SW 1271 (cell line): ENCODE measurements at regions not wholly inside any gene's neighbourhood (a gene's known extent, or its start where the extent isn't known, plus 50 kb on each side); places are given as distances from the start of the nearest gene placed in this dataset.

Source experiments
- DNase-seq, 2 experiments: peaks; one replicate each; lab custom pipeline; 2025; lab: John Stamatoyannopoulos, UW

GRCh38 chr3:135310317-135310716 is 515.3 kb downstream of the EPHB1 start:
- no peak for DNase-seq

GRCh38 chr3:135311699-135312098 is 516.6 kb downstream of the EPHB1 start:
- no peak for DNase-seq

GRCh38 chr3:135314237-135314636 is 519.2 kb downstream of the EPHB1 start:
- no peak for DNase-seq

GRCh38 chr3:135324301-135324700 is 529.2 kb downstream of the EPHB1 start:
- DNase-seq: no peak

GRCh38 chr3:135325096-135325495 is 530.0 kb downstream of the EPHB1 start:
- no peak for DNase-seq

- DNase-seq: no peak
Measured at GRCh38 chr3:135325726-135326235, 530.7 kb downstream of the EPHB1 start.

GRCh38 chr3:135326851-135327250 is 531.8 kb downstream of the EPHB1 start:
- DNase-seq: no peak

GRCh38 chr3:135328036-135328435 is 533.0 kb downstream of the EPHB1 start:
- no peak for DNase-seq

GRCh38 chr3:135329479-135329878 is 534.4 kb downstream of the EPHB1 start:
- no peak for DNase-seq

- DNase-seq: no peak
Measured at GRCh38 chr3:135337192-135337591, 542.1 kb downstream of the EPHB1 start.

- no peak for DNase-seq
Measured at GRCh38 chr3:135348690-135349089, 553.6 kb downstream of the EPHB1 start.

- no peak for DNase-seq
Measured at GRCh38 chr3:135349254-135349948, 554.3 kb downstream of the EPHB1 start.

- DNase-seq: no peak
Measured at GRCh38 chr3:135352213-135352612, 557.2 kb downstream of the EPHB1 start.

GRCh38 chr3:135362889-135363288 is 567.8 kb downstream of the EPHB1 start:
- no peak for DNase-seq

GRCh38 chr3:135364676-135365075 is 569.6 kb downstream of the EPHB1 start:
- DNase-seq: no peak

GRCh38 chr3:135366816-135367215 is 571.8 kb downstream of the EPHB1 start:
- no peak for DNase-seq

- DNase-seq: no peak
Measured at GRCh38 chr3:135368316-135368715, 573.3 kb downstream of the EPHB1 start.

GRCh38 chr3:135368781-135369180 is 573.7 kb downstream of the EPHB1 start:
- DNase-seq: no peak

- no peak for DNase-seq
Measured at GRCh38 chr3:135374571-135374970, 579.5 kb downstream of the EPHB1 start.

GRCh38 chr3:135382188-135382587 is 583.3 kb upstream of the PPP2R3A start:
- DNase-seq: no peak

GRCh38 chr3:135382621-135383020 is 582.9 kb upstream of the PPP2R3A start:
- no peak for DNase-seq

GRCh38 chr3:135383301-135383700 is 582.2 kb upstream of the PPP2R3A start:
- no peak for DNase-seq

- DNase-seq: no peak
Measured at GRCh38 chr3:135392151-135392550, 573.4 kb upstream of the PPP2R3A start.

GRCh38 chr3:135393159-135393558 is 572.4 kb upstream of the PPP2R3A start:
- DNase-seq: no peak
